HG03175 (cell line): ENCODE measurements at regions not wholly inside any gene's neighbourhood (a gene's known extent, or its start where the extent isn't known, plus 50 kb on each side); places are given as distances from the start of the nearest gene placed in this dataset.
"Not testable (repeated sequence)": the region's sequence is repeated elsewhere in the genome, so short reads cannot be mapped to it uniquely, and the experiment has no call there.

Experiments
- ATAC-seq: cut with Tn5 transposase; IDR thresholded peaks from one replicate; pipeline ENCODE4 v1.9.1; 2021; ENCODE audit warnings: mild to moderate bottlenecking, moderate library complexity; ENCODE audit not compliant: unreplicated experiment

- no peak for ATAC-seq
Measured at GRCh38 chr16:16928532-16929109, 542.1 kb downstream of the XYLT1 start.

- no peak for ATAC-seq
Measured at GRCh38 chr16:16930309-16931000, 540.3 kb downstream of the XYLT1 start.

GRCh38 chr16:16933861-16934260 is 536.9 kb downstream of the XYLT1 start:
- ATAC-seq = no peak

- no peak for ATAC-seq
Measured at GRCh38 chr16:16934660-16935059, 536.1 kb downstream of the XYLT1 start.

DNA sequence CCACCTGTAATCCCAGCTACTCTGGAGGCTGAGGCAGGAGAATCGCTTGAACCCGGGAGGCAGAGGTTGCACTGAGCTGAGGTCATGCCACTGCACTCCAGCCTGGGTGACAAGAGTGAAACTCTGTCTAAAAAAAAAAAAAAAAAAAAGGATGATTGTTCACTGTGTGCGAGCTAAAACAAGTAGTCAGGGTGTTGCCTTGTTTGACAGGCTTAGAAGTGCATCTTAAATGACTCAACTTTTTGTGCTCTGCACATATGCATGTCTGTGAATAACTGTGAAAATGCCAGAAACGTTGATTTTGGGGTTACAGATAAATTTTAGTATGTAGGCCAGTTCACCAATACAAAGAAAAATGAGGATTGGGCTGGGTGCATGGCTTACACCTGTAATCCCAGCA is 534.9 kb downstream of the XYLT1 start:
- ATAC-seq = not testable (repeated sequence)

DNA sequence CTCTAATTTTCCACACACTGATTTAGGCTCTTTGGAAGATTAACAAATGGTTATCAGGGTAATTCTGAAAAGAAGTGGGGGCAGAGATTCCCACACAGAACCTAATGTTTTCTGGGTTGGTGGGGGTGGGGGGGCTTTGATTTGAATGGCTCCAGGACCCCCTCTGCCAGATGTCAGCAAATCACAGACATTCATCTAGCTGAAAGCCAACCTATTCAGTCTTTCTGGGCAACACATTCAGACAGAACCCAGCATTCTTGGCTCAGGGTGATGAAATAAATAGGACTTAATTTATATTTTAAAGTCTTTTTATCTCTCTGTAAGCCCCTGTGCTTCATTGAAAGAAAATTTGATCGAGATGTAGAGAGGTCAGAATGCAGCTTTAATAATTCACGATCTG is 533.2 kb downstream of the XYLT1 start:
- ATAC-seq = no peak

DNA sequence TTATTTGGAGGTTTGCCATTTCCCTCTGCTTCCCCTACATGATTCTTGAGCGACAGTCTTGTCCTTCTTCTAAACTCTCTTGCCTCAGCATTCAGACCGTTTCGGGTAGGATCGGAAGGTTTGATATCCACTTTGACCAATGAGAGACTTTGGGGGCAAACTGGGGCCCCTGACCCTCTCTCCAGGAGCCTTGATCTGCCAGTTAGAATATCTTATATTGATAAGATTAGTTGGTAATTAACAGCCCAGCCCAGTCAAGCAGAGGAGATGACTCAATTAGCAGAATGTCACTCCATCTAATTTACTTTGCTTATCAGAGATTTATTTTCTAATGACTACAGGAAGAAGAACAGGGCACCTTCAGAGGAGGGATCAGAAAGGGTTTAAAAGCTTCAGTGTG is 532.8 kb downstream of the XYLT1 start:
- no peak for ATAC-seq

DNA sequence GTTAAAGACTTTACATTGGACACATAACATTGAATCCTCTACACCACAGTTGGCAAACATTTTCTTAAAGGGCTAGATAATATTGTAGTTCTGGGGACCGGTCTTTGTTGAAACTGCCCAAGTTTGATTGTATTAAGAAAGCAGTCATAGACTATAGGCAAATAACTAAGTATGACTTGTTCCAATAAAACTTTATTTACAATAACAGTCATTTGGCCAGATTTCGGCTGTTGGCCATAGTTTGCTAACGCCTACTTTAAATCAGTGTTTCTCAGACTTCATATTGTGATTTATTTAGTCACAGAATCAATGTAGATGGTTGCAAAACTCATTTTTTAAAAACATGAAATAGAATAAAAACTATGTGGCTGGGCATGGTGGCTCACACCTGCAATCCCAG is 531.8 kb downstream of the XYLT1 start:
- no peak for ATAC-seq

GRCh38 chr16:16940351-16940750 is 530.4 kb downstream of the XYLT1 start:
- no peak for ATAC-seq

DNA sequence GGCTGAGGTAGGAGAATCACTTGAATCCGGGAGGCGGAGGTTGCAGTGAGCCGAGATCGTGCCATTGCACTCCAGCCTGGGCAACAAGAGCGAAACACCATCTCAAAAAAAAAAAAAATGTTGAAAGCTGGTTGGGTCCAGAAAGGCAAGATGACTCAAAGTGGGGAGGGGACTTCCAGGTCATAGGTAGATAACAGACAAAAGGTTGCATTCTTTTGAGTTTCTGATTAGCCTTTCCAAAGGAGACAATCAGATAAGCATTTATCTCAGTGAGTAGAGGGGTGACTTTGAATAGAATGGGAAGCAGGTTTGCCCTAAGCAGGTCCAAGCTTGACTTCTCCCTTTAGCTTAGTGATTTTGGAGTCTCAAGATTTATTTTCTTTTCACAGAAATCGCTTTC is 527.9 kb downstream of the XYLT1 start:
- ATAC-seq = not testable (repeated sequence)

GRCh38 chr16:16945207-16945606 is 525.6 kb downstream of the XYLT1 start:
- ATAC-seq = no peak

- ATAC-seq = no peak
Measured at GRCh38 chr16:16956376-16956775, 514.4 kb downstream of the XYLT1 start.

- ATAC-seq = no peak
Measured at GRCh38 chr16:16960785-16961184, 510.0 kb downstream of the XYLT1 start.

- ATAC-seq = no peak
Measured at GRCh38 chr16:16966439-16966838, 504.3 kb downstream of the XYLT1 start.

DNA sequence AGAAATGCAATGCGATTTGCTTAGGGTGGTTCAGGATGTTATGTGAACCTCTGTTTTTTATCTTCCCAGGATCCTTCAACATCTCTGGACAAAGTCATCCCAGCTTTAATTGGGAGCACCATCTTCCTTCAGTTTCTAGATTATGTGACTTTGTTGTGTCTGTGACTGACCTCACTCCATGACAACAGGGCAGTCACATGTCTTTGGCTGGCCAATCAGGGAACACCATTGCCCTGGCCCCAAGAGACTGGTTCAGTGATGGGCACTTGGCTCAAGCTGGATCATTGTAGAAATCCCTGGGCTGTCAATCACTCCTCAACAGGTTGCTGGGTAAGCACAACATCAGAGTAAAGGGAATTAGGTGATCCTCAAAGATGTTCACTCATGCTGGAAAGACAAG is 499.7 kb downstream of the XYLT1 start:
- no peak for ATAC-seq

DNA sequence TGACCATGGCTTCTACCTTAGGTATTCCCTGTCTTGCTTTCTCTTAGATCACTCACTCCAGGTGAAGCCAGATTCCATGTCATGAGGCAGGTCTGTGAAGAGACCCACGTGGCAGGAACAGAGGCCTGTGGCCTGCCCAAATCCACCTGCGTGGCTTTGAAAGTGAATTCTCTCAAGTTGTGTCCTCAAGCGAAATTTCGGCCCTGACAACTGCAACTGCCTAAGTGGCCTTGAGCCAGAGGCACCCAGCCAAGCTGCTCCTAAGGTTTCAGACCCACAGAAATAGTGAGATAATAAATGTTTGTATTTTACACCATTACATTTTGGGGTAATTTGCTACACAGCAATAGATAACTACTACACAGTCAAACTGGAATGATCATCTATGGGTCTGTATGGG is 497.9 kb downstream of the XYLT1 start:
- no peak for ATAC-seq

DNA sequence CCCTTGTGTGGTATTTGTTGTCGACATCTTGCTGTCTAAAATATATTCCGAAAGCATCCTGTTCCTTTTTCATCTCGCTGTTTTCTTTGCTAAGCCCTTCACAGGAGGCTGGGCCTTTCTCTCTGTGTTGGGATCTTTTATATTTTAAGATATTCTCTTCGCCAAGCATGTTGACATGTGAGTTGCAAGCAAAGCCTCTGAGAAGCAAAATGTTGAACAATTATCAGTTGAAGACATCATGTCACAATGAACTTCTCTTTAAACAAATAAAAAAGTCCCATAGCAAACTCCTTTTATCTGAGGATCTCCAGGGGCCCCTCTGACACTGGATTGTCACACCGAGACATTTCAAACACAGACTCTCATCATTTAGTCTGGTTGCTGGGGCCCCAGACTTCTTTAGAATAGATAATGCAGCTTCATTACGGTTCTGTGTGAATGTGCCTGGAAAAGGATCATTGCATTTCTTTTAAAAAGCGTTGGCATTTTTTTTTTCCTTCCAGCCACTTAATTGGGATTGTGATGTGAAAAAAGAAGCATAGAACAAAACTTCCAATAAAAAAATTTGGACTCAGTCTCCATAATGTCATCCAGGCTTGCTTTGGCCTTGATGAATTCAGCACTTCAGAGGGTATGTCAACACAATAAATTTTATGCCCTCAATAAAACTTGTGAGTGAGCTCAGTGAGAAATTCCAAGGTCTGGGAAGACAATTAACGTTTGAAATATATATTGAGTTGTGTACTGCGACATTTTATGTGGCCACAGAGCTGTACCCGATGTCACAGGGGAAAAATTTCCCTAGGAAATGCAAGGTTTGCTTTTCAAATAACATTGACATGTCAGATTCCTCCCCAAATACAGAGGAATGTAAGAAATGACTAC is 496.8 kb downstream of the XYLT1 start:
- ATAC-seq = no peak

DNA sequence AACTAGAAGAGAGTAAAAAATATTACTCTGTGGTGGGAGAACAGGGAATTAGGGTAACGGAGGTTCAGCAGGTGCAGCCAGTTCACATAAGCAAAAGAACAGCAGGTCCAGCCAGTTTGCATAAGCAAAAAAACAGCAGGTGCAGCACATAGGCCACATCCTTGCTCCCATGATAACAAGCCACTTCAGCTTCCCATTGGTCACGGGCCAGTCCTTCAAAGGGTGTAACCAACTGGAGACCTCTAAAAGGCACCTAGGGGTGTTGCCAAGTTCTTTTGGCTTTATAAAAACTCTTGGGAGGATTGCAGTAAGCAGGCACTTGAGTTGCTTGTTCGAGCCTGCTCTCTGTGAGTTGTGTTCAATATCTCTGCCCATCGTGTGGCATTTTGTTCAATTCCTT is 488.1 kb downstream of the XYLT1 start:
- no peak for ATAC-seq

DNA sequence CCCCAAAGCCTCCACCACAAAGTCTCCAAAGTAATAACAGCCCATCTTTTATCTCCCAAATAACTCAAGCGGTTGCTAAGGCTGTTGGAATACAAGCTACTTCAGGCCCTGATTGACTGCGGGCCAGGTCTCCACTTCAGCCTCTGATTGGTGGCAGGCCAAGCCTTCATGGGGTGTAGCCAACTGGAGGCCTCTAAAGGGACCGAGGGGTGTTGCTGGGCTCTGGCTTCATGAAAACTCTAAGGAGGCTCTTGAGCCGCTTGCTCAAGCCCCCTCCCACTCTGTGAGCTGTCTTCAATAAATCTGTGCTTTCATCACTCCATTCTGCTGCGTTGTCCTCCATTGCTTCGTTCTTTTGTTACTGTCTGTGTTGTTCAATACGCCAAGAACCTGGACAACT is 487.2 kb downstream of the XYLT1 start:
- no peak for ATAC-seq

- ATAC-seq = not testable (repeated sequence)
Measured at GRCh38 chr16:16984091-16984490, 486.7 kb downstream of the XYLT1 start.

GRCh38 chr16:16985707-16986106 is 485.1 kb downstream of the XYLT1 start:
- no peak for ATAC-seq

GRCh38 chr16:16988963-16989362 is 481.8 kb downstream of the XYLT1 start:
- ATAC-seq = no peak
